Epidermal melanocyte (primary cell): ENCODE measurements at regions not wholly inside any gene's neighbourhood (a gene's known extent, or its start where the extent isn't known, plus 50 kb on each side); places are given as distances from the start of the nearest gene placed in this dataset.
"Not testable (repeated sequence)": the region's sequence is repeated elsewhere in the genome, so short reads cannot be mapped to it uniquely, and the experiment has no call there.

Experiments used
- DNase-seq: peaks from one replicate; pipeline ENCODE4 v3.0.0; 2011; ENCODE audit warnings: low spot score; ENCODE audit not compliant: insufficient read length

GRCh38 chr3:8001307-8001706 lies 500.3 kb upstream of the LMCD1 start:
- DNase-seq: no peak

- no peak for DNase-seq
Observed at GRCh38 chr3:8001712-8002111, 499.9 kb upstream of the LMCD1 start.

GRCh38 chr3:8011902-8012301 lies 489.7 kb upstream of the LMCD1 start:
- no peak for DNase-seq

GRCh38 chr3:8020047-8020841 lies 481.4 kb upstream of the LMCD1 start:
- no peak for DNase-seq

- DNase-seq: no peak
Observed at GRCh38 chr3:8027954-8028353, 473.7 kb upstream of the LMCD1 start.

GRCh38 chr3:8050283-8050682 lies 451.3 kb upstream of the LMCD1 start:
- DNase-seq: no peak

- DNase-seq: no peak
Observed at GRCh38 chr3:8052659-8053058, 449.0 kb upstream of the LMCD1 start.

GRCh38 chr3:8068135-8068534 lies 433.5 kb upstream of the LMCD1 start:
- DNase-seq: not testable (repeated sequence)

GRCh38 chr3:8069471-8069870 lies 432.2 kb upstream of the LMCD1 start:
- DNase-seq: no peak

GRCh38 chr3:8070011-8070410 lies 431.6 kb upstream of the LMCD1 start:
- no peak for DNase-seq

GRCh38 chr3:8074740-8075139 lies 426.9 kb upstream of the LMCD1 start:
- DNase-seq: not testable (repeated sequence)

GRCh38 chr3:8077126-8077525 lies 424.5 kb upstream of the LMCD1 start:
- DNase-seq: no peak

GRCh38 chr3:8080464-8080863 lies 421.2 kb upstream of the LMCD1 start:
- no peak for DNase-seq

- no peak for DNase-seq
Observed at GRCh38 chr3:8085498-8085897, 416.1 kb upstream of the LMCD1 start.

- no peak for DNase-seq
Observed at GRCh38 chr3:8087951-8088350, 413.7 kb upstream of the LMCD1 start.

GRCh38 chr3:8094415-8094814 lies 407.2 kb upstream of the LMCD1 start:
- no peak for DNase-seq

- DNase-seq: no peak
Observed at GRCh38 chr3:8095724-8096123, 405.9 kb upstream of the LMCD1 start.

- DNase-seq: no peak
Observed at GRCh38 chr3:8097690-8098089, 403.9 kb upstream of the LMCD1 start.

- DNase-seq: no peak
Observed at GRCh38 chr3:8103954-8104353, 397.7 kb upstream of the LMCD1 start.

- DNase-seq: no peak
Observed at GRCh38 chr3:8106921-8107320, 394.7 kb upstream of the LMCD1 start.

GRCh38 chr3:8110966-8111798 lies 390.4 kb upstream of the LMCD1 start:
- DNase-seq: peak; percentile 31

GRCh38 chr3:8112587-8112986 lies 389.0 kb upstream of the LMCD1 start:
- DNase-seq: no peak

- DNase-seq: no peak
Observed at GRCh38 chr3:8113626-8114025, 388.0 kb upstream of the LMCD1 start.
